ENCODE measurements at regions not wholly inside any gene's neighbourhood (a gene's known extent, or its start where the extent isn't known, plus 50 kb on each side); places are given as distances from the start of the nearest gene placed in this dataset.

GRCh38 chr3:187618722-187619121, 51.5 kb downstream of the SST start:
- no peak for DNase-seq (ENCODE audit: low read depth)

DNA sequence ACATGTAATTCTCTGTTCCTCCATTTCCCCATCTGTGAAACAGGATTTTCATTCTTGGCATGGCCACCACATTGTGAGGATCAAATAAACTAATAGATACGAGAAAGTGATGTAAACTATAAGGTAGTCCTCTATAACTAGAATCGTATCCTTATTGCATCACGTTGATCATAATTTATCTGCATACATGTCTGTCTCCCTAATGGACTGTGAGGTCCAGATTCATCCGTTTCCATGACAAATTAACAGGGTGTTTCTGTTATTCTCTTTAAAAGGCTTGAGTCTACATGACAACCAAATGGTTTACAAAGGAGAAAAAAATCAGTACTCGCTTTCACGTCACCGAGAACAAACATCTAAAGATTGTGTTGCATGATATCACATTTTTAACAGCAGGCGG, 53.0 kb downstream of the SST start:
- no peak for DNase-seq (ENCODE audit: low read depth)

- peak; percentile 13 for DNase-seq (ENCODE audit: low read depth)
Measured at GRCh38 chr3:187616307-187616972, 53.8 kb downstream of the SST start.

- no peak for DNase-seq (ENCODE audit: low read depth)
Measured at GRCh38 chr3:187615630-187616029, 54.6 kb downstream of the SST start.

- DNase-seq (ENCODE audit: low read depth): no peak
Measured at GRCh38 chr3:187612656-187613055, 57.5 kb downstream of the SST start.

GRCh38 chr3:187610981-187611511, 59.1 kb downstream of the SST start:
- no peak for DNase-seq (ENCODE audit: low read depth)

DNA sequence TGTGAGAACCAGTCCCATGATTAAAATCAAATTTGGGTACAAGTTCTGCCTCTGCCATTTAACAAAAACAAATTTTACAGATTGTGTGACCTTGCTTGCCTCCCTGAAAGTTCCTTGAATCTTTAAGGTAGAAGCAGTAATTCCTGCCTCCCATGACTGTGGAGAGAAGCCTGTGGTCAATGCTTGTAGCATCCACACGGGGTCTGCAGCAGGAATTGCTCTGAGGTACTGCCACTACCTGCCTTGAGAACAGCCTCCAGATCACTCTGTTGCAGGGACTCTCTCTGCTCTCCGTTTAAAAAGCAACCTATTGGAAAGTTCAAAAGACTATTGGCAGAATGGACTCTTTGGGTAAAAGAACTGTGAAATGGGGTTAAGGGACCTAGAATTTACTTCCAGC, 75.9 kb downstream of the SST start:
- DNase-seq (ENCODE audit: low read depth): no peak

DNA sequence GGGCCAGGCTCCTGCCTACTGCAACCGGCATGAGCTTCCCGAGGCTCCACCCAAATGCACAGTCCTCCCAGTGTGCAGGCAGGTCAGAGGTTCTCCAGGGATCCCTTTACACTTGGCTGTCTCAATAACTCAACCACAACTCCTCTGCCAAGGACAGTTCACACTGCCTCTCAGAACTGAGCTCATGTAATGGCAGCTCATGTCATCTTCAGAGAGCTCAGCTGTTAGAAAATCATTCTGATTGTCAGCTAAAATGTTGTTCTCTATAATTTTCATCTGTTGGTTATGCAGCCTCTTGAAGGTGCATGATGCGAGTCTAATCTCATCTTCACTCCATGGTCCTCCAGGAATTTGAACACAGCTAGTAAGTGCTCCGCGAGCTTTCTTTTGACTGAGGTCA, 76.7 kb downstream of the SST start:
- no peak for DNase-seq (ENCODE audit: low read depth)

DNA sequence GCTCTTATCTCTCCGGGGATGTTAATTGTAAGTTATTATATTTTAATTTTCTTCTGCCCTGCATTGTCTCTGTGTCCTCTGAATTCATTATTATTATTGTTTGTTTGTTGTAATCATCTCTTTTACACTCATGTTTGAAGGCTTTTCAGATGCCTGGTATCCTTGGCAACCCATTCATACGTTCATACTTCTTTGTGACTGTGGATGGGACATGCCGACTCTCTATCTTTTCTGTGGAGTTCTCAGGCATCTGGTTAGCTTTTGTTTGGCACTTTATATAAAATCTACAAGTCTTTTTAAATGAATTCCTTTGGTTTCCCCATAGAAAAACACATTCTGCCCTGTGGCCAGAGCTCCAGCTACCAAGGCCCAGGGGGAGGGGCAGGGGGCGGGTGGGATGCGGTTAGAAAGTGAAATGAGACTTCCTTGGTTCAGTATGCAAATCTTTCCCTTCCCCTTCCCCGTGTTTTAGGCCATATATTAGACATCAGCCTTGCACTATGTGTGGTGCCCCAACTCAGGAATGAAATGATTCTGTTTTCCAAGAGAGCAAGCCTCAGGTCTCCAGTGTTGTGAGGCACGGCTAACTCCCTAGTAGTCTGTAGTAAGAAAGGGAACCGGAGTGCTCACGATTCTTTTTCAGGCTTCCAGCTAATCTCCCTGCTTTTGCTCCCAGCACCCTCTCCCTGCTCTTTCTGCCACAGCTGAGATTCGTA, 79.2 kb downstream of the SST start:
- DNase-seq (ENCODE audit: low read depth): no peak

- DNase-seq (ENCODE audit: low read depth): no peak
Measured at GRCh38 chr3:187587076-187587475, 83.1 kb downstream of the SST start.

GRCh38 chr3:187586226-187586625, 84.0 kb downstream of the SST start:
- no peak for DNase-seq (ENCODE audit: low read depth)

DNA sequence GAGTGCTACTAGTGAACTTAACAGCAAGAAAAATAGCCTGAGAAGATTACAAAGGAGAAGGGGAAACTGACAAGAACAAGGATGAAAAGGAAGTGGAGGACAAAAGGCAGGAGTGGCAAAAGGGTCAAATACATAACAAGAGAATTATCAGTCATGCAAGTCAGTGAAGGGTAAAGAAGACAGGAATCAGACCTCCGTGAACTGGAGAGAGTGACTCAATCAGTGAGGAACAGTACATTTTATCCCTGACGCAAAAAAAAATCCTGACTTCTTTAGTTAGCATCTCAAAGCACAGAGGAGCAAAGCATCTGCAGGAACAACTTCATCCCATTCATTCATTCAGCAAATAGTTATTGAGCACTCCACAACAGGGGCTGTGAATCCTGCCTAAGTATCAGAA, 97.8 kb downstream of the SST start:
- no peak for DNase-seq (ENCODE audit: low read depth)

DNA sequence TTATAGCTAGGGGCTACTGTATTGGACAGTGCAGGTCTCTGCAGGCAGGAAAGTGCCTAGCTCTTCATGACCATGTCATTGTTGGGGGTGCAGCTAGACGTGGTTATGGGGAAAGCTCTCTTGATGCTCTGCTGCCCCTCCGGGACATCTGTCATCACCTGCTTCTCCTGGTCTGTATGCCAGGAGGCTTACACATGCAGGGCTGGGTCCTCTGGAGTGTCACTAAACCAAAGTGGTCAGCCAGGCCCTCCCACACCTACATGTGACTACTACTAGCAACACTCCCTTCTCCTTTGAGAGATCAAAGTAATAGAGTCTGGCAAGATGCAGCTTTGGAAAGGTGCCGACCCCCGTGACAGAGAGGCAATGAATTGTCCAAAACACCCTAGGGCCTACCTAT, 98.5 kb downstream of the SST start:
- no peak for DNase-seq (ENCODE audit: low read depth)

DNA sequence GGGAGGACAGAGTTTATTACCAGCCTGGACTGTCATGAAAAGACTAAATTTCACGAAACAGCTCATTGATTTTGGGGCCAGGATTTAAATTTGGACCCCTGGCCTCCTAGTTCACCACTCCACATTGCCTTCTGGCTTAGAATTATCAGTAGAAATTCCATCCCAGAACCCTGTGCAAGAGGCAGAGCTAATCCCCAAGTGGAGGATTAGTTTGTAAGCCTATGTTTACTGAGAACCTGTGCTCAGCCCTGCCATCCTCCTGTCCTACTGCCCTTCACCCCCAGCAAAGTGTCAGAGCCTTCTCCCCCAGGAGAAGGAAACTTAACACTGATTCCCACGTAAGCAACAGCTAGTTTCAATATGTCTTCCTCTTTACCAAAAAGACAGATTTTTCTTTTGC, 99.4 kb downstream of the SST start:
- no peak for DNase-seq (ENCODE audit: low read depth)

GRCh38 chr3:187568171-187568570, 102.0 kb downstream of the SST start:
- no peak for DNase-seq (ENCODE audit: low read depth)

GRCh38 chr3:187567661-187568121, 102.5 kb downstream of the SST start:
- DNase-seq (ENCODE audit: low read depth): no peak

DNA sequence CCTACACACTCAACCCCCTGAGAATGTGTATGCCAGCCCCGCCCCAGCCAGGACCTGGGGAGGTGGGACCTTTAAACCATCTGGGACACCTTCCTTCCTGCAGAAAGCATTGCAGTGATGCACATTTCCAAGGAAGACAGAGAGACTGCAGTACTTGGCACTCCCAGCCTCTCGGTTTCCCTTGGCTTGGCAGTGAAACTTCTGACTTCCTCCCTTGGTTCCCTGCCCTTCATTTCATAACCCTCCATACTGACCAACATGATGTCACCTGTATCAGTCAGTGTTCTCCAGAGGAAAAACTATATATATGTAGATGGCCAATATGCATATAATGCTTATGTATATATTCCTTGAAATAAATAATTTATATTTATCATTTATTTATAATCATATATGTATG, 103.2 kb downstream of the SST start:
- DNase-seq (ENCODE audit: low read depth): no peak

DNA sequence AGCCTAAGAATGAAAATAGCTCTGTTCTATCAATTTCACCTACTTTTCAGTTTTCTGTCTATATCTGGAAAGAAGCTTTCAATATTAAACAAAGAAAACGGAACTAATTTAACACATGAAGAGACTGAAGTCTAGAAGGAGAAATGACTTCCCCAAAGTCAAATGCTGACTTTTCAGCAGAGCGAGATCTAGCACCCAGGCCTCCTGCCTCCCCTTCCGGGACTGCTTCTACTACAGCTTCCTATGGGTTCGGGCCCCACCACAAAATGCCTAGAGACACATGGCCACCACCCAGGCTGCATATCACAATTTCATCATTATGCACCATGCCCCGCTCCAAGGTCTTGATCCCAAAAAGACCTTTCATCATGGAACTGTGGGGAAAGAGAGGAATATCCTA, 104.5 kb downstream of the SST start:
- no peak for DNase-seq (ENCODE audit: low read depth)

- no peak for DNase-seq (ENCODE audit: low read depth)
Measured at GRCh38 chr3:187558990-187559389, 111.2 kb downstream of the SST start.

- no peak for DNase-seq (ENCODE audit: low read depth)
Measured at GRCh38 chr3:187551416-187551815, 118.8 kb downstream of the SST start.

GRCh38 chr3:187550446-187550845, 119.7 kb downstream of the SST start:
- no peak for DNase-seq (ENCODE audit: low read depth)

DNA sequence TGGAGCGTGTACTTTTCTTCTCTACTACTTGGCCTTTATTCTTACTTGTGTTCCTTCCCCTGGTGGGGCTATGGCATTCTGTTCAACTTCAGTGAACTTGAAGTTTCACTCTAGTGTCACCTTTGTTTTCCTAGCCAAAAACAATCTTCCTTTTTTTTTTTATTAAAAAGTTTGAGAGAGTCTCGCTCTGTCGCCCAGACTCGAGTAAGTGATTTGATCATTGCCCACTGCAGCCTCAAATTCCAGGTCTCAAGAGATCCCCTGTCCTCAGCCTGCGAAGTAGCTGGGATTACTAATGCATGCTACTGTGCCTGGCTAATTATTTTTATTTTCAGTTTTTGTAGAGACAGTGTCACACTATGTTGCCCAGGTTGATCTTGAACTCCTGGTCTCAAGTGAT, 124.8 kb downstream of the SST start:
- no peak for DNase-seq (ENCODE audit: low read depth)

GRCh38 chr3:187544326-187544725, 125.9 kb downstream of the SST start:
- DNase-seq (ENCODE audit: low read depth): no peak

GRCh38 chr3:187540847-187541246, 129.3 kb downstream of the SST start:
- DNase-seq (ENCODE audit: low read depth): no peak
